Stomach (tissue), 8 donors: ENCODE measurements at regions not wholly inside any gene's neighbourhood (a gene's known extent, or its start where the extent isn't known, plus 50 kb on each side); places are given as distances from the start of the nearest gene placed in this dataset.

Experiments used
- DNase-seq, 2 donors: peaks; one replicate each; pipeline versions ENCODE4 v3.0.0 to v3.0.0-alpha.2; 2013 to 2019
- H3K27ac ChIP-seq, 5 donors: fragments of 200-600 bp in 4 of 5; sonication (generic) in 4 of 5; one replicate each; pipeline ENCODE4 v1.5.1; 2013 to 2019; ENCODE audit warnings: mild to moderate bottlenecking in 1 of 5, moderate library complexity in 1 of 5
- H3K27me3 ChIP-seq, 3 donors: fragments of 200-600 bp; sonication (generic); one replicate each; pipeline ENCODE4 v1.5.1; 2017 to 2019; ENCODE audit warnings: mixed run types in 1 of 3
- H3K36me3 ChIP-seq, 4 donors: fragments of 200-600 bp; sonication (generic); 1 replicate in 3 of 4; 2 replicates in 1 of 4; pipeline ENCODE4 v1.5.1; 2016 to 2019
- H3K4me1 ChIP-seq, 4 donors: fragments of 200-600 bp; sonication (generic); one replicate each; pipeline ENCODE4 v1.5.1; 2016 to 2019
- H3K4me3 ChIP-seq, 4 donors: fragments of 200-600 bp; sonication (generic) in 3 of 4; one replicate each; pipeline ENCODE4 v1.5.1; 2016 to 2019; ENCODE audit warnings: mild to moderate bottlenecking in 1 of 4
- H3K9me3 ChIP-seq, 4 donors: fragments of 200-600 bp; sonication (generic); one replicate each; pipeline ENCODE4 v1.5.1; 2016 to 2019
- CTCF ChIP-seq, 7 experiments: fragments of 450-650 bp in 4 of 7; fragments of 200-600 bp in 3 of 7; sonication (generic) in 3 of 7; IDR thresholded peaks; one replicate each; pipeline ENCODE4 v1.5.1; 2016 to 2019; ENCODE audit warnings: antibody characterized with exemption in 7 of 7, control low read depth in 2 of 7, mild to moderate bottlenecking in 1 of 7
- EP300 ChIP-seq: sonication (generic); formaldehyde crosslinking; IDR thresholded peaks from one replicate; pipeline ENCODE4 v1.6.1; 2017; ENCODE audit warnings: antibody characterized with exemption
- POLR2A ChIP-seq, 4 donors: fragments of 450-650 bp; IDR thresholded peaks; one replicate each; pipeline ENCODE4 v1.6.1; 2016; ENCODE audit warnings: antibody characterized with exemption in 4 of 4, control low read depth in 2 of 4, mild to moderate bottlenecking in 1 of 4, moderate library complexity in 1 of 4
- POLR2AphosphoS5 ChIP-seq, 3 donors: sonication (generic); formaldehyde crosslinking; IDR thresholded peaks; one replicate each; pipeline ENCODE4 v1.6.1; 2016; ENCODE audit warnings: antibody characterized with exemption in 3 of 3
- WGBS, 5 donors: extraction: QIAGEN DNeasy Blood & Tissue Kit in 3 of 5; methylation state at CpG; one replicate each; pipeline versions ENCODE4 v1.1.5 to v1.1.7; 2013 to 2018; 5-methylcytosine and 5-hydroxymethylcytosine counted together
- intact Hi-C: fragments of 100-400 bp; cut with DNase I; formaldehyde crosslinking; loops from one replicate; pipeline ENCODE4 v1.15.1; 2023; ENCODE audit warnings: low total_unique reads
- donor health status: healthy with polysubstance abuse.
- donor health status: Bipolar disorder and iron deficiency.
- donor health status: healthy.

DNA sequence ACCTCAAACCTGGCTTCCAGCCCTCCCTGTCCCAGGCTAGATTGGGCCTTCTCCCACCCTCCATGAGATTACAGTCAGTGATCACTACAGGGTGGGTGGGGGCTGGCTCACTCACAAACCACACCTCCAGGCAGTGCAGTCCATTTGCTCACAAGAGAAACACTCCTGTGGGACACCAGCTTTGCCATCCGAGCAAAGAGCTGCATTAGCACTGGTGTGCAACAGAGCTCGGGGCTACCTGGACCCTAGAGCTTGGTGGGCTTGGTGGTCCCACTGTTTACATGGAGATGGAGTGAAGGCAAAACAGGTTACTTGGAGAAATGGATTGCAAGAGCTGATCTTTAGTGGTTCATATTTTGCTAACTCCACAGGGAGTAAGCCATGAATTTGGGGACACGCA lies 451.7 kb upstream of the ZMIZ1 start:
- intact Hi-C loops, result no loop called here
- TF ChIP-seq POLR2A (IDR thresholded peaks at IDR 0.05) (no peak), CTCF (IDR thresholded peaks at IDR 0.05) (no peak), EP300 (no peak), POLR2AphosphoS5 (IDR thresholded peaks at IDR 0.05) (no peak)
- H3K27ac ChIP-seq, result no peak overlapping the region
- H3K36me3 ChIP-seq, result no peaks in the 10 kb centered on the region
- H3K4me1 ChIP-seq, result peaks cover 8 to 19% (median 12%) of the 10 kb centered on the region in 4 donors
- H3K9me3 ChIP-seq, result no peaks in the 10 kb centered on the region
- H3K27me3 ChIP-seq, result no peaks in the 10 kb centered on the region
- H3K4me3 ChIP-seq, result no peak overlapping the region
- DNase-seq, result no peak
- 87 to 94% (median 92%) methylated on average over 3 of the region's 3 CpGs for WGBS, 5 donors

DNA sequence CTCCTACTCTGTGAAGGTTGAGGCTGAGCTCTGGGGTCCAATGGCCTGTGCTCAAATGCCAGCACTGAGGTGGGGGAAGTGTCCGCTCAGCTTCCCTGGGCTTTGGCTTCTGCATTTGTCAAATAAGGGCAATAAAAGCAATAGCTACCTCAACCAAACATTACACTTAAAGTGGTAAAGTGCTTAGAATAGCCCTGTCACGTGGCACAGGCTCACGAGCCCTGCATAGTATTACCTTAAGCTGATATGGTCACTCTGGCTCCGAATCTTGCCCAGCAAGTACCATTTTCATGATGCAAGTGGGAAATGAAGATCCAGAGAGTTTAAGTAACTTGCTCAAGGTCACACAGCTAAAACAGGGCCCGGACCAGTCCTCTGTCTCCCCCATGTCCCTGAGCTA lies 451.1 kb upstream of the ZMIZ1 start:
- Histone ChIP-seq H3K4me1 (peaks cover 11 to 24% (median 14%) of the 10 kb centered on the region in 4 donors), H3K27ac (no peak overlapping the region), H3K9me3 (no peaks in the 10 kb centered on the region), H3K27me3 (no peaks in the 10 kb centered on the region), H3K4me3 (no peak overlapping the region), H3K36me3 (no peaks in the 10 kb centered on the region)
- DNase-seq, result no peak
- TF ChIP-seq POLR2A (IDR thresholded peaks at IDR 0.05) (no peak), EP300 (no peak), CTCF (IDR thresholded peaks at IDR 0.05) (no peak), POLR2AphosphoS5 (IDR thresholded peaks at IDR 0.05) (no peak)
- intact Hi-C loops, result no loop called here
- 63 to 84% (median 70%) methylated on average over 5 of the region's 5 CpGs for WGBS, 5 donors

GRCh38 chr10:78618050-78618449 lies 450.7 kb upstream of the ZMIZ1 start:
- H3K36me3 ChIP-seq, result no peaks in the 10 kb centered on the region
- H3K27me3 ChIP-seq, result no peaks in the 10 kb centered on the region
- H3K27ac ChIP-seq, result no peak overlapping the region
- no peak overlapping the region for H3K4me3 ChIP-seq
- TF ChIP-seq CTCF (IDR thresholded peaks at IDR 0.05), result no peak
- TF ChIP-seq POLR2A (IDR thresholded peaks at IDR 0.05), result no peak
- no peak for TF ChIP-seq POLR2AphosphoS5 (IDR thresholded peaks at IDR 0.05)
- no peak for TF ChIP-seq EP300
- DNase-seq, result no peak
- intact Hi-C loops, result no loop called here
- 88 to 96% (median 94%) methylated on average over 4 of the region's 4 CpGs for WGBS, 5 donors
- H3K4me1 ChIP-seq, result peaks cover 11 to 29% (median 14%) of the 10 kb centered on the region in 4 donors
- no peaks in the 10 kb centered on the region for H3K9me3 ChIP-seq

GRCh38 chr10:78619115-78619851 lies 449.5 kb upstream of the ZMIZ1 start:
- TF ChIP-seq CTCF (IDR thresholded peaks at IDR 0.05) (no peak), POLR2AphosphoS5 (IDR thresholded peaks at IDR 0.05) (no peak), EP300 (no peak), POLR2A (IDR thresholded peaks at IDR 0.05) (no peak)
- no peak for DNase-seq
- Histone ChIP-seq H3K27ac (no peak overlapping the region), H3K27me3 (no peaks in the 10 kb centered on the region), H3K4me3 (no peak overlapping the region), H3K36me3 (no peaks in the 10 kb centered on the region), H3K4me1 (peaks cover 11 to 41% (median 20%) of the 10 kb centered on the region in 4 donors), H3K9me3 (no peaks in the 10 kb centered on the region)
- intact Hi-C loops, result no loop called here
- WGBS, 5 donors, result 74 to 86% (median 85%) methylated on average over 6 of the region's 6 CpGs
